ENCODE measurements at regions not wholly inside any gene's neighbourhood (a gene's known extent, or its start where the extent isn't known, plus 50 kb on each side); places are given as distances from the start of the nearest gene placed in this dataset.

DNA sequence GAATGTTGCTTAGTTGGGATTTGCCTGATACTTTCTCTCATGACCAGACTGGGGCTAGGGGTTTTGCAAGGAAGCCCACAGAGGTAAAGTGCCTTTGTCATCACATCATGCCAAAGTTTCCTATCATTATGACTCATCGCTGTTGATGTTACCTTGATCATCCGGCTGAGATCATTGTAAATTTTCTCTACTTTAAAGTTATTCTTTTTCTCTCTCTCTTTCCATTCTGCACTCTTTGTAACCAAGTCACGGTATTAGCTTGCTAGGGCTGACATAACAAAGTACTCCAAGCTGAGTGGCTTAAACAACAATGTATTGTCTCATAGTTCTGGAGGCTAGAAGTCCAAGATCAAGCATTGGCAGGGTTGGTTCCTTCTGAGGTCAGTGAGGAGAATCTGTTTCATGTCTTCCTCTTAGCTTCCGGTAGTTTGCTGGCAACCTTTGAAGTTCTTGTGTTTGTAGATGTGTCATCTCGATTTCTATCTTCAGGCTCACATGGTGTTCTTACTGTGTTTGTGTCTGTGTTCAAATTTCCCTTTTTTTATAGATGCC, 113.0 kb downstream of the DTHD1 start:
- no peak for DNase-seq

DNA sequence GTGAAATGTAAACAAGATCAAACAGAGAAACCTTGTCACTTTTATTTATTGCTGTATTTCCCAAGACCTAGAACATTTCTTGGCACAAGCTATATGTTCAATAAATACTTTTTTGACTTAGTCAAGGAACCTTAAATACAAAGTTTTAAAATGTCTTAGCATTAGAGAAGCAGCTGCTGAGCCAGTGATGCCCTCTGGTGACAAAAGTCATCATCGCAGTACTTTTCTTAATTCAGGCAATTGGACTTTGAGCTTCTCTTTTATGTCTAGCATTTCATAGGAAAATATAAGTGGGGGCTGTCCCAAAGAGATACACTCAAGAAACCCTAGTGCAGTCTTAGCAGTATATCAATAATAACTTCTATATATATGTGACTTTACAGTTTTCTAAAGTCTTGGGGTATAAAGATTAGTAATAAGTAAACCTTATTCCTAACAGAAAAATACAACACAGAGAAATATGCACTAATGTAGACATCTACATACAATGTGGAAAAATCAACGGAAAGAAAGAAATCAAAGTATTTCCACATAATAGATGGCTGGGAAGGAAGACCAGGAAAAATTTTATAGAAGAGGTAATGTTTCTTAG, 118.4 kb downstream of the DTHD1 start:
- DNase-seq: peak; percentile 16

DNA sequence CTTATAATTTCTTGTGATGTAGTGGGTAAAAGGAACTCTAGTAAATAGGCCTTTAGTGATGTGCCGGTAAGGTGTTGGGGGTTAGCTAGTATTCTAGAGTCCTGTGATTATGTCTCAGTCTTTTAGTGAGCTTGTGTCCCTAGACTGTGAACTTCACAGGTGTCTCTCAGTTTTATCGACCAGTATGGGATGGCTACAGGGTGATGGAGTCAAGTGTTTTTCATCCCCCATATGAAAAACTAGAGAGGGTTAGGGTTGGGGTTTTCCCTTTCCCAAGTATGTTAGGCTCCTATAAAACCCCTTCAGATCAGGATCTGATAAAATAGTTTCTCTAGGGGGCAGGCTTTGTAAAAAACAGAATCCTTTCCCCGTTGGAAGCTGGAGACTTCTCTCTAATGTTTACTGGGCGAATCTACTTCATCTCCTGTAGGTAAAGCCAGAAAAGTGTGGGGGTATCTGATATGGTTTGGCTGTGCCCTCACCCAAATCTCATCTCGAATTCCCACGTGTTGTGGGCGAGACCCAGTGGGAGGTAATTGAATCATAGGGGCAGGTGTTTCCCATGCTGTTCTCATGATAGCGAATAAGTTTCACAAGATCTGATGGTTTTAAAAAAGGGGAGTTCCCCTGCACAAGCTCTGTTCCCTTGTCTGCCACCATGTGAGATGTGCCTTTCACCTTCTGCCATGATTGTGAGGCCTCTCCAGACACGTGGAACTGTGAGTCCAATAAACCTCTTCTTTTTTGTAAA, 120.8 kb downstream of the DTHD1 start:
- DNase-seq: no peak

DNA sequence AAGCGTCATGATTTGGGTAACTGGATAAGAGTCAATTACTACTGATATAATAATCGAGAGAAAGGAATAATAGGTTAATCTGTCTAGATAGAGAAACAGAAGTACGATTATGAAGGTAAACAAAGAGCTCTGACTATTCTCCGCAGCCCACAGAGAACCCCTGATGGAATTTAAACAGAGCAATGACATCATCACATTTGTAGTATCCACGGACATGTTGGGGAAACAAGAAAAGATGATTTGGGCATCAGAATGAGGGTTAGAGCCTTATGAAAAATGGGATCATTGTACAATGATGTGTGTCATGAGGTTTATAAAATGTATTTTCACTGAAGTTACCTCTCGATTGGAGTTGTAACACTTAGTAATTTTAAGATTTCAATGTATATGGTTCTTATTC, 129.9 kb downstream of the DTHD1 start:
- no peak for DNase-seq

GRCh38 chr4:36414248-36414647, 132.8 kb downstream of the DTHD1 start:
- peak; percentile 18 for DNase-seq

GRCh38 chr4:36417146-36417545, 135.7 kb downstream of the DTHD1 start:
- DNase-seq: no peak

DNA sequence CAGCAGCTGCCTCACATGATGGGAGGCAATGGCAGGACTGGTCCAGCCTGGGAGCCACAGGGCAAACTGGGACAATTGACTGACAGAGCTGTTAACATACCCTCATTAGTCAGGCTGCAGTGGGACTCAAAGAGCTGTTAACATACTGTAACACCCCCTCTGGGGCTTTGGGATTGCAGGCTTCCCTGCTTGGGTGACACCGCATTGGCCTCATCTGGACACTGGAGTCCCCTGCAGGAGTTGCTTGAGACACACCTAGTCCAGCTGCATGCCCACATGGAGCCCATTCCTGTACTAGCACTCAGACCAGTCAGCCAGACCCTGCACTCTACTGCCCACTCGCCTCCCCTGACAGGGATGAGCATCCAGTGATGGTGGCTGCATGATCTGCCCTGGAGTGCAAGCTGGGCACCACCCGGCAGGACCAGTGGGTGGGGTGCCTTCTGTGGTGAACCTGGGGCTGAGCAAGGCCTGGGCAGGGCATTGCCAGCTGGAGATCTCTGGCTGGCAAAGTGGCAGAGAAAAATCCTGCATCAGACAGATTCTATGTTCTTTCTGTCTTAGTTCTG, 138.8 kb downstream of the DTHD1 start:
- DNase-seq: no peak

- DNase-seq: no peak
These were observed 141.2 kb downstream of the DTHD1 start for GRCh38 chr4:36422607-36423006.

GRCh38 chr4:36426741-36427140, 145.3 kb downstream of the DTHD1 start:
- no peak for DNase-seq

DNA sequence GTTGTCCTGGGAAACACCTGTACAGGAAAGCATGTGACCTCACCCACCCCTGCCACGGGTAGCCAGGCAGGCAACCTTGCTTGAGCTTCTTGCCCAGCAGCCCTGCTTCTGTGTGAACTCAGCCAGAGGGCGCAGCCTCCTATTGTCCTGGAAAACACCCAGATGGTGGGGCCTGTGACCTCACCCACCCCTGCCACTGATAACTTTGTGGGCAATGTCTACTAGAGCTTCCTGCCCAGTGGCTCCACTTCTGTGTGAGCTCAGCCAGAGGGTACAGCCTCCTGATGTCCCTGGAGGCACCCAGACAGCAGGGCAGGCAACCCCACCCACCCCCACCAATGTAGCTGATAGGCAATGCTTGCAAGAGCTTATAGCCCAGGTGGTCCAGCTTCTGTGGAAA, 146.3 kb downstream of the DTHD1 start:
- no peak for DNase-seq

DNA sequence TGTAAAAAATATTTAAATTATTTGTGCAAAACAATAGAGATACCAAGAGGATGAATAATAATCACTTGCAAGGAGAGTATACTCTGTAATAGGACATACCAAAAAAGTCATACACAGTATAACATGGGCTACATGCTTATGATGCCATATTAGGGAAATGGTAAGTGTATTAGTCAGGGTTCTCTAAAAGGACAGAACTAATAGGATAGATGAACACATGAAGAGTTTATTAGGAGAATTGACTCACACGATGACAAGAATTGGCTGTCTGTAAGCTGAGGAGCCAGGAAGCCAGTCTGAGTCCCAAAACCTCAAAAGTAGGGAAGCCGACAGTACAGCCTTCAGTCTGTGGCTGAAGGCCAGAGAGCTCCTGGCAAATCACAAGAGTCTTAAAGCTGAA, 151.2 kb downstream of the DTHD1 start:
- no peak for DNase-seq

- no peak for DNase-seq
These were observed 158.1 kb downstream of the DTHD1 start for GRCh38 chr4:36439556-36439955.

DNA sequence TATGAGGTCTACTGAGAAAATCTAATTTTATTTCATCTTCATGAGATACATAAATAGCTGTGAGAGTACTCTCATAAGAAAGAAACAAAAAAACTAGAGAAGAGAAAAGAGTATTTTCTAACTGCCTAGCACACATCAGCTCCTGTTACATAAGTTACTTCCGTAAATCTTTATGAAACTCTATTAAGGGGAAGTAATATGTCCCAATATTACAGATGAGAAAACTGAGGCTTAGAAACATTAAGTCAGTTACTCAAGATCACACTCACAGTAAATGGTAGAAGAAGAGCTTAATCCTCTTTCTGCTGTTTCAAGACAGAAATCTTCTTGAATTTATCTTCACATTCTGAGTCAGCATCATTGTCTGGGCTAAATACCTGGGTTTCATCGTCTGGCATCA, 164.1 kb downstream of the DTHD1 start:
- no peak for DNase-seq

DNA sequence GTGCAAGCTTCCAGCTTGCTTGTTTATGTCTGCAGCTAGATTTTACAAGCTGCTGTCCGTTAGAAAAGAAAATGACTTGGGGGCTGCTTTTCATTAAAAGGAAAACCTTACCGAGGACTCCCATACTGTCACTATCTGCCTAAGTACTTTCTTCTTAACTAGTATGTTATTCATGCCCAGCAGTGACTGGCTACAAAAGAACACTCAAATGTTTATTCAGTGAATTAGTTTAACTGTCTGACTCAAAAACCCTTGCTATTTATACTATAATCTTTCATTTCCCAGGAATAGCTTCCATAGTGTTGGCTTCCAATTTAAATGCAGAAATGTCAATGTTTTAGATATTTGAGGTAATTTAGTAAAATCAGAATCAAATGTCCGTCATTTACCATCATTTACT, 164.9 kb downstream of the DTHD1 start:
- DNase-seq: no peak

DNA sequence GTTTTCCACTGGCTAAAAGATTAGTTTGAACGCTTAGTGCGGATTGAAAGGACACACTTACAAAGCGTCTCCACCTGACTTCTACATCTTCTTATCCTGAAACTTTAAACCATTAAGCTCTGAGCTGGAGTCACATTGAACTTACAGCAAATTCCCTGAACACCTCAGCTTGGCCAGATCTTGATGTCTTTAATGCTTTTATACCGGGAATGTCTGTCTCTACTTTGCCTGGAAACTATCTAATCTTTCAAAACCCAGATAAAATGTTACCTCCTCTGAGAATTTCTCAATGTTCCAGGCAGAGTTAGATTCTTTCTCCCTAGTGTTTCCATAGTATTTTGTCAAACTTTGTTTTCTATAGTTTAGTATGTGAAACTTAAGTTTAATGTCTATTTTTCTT, 179.9 kb downstream of the DTHD1 start:
- no peak for DNase-seq

DNA sequence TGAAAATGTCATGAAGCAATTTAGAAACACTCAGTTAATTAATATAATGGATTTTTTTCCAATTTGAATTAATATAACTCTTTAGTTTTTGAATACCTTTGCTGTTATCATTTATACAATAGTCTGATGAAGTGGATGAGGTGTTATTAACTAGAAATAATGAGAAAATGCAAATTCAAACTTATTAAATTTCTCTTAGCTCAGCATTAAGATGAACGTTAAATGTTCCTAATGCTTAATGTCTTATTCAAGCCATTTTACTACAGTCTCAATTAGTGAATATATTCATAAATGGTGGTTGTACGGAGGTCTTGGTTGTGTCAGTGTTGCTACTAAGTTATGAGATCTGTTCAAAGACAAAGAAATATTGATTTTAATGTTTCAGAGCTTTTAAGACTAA, 186.3 kb downstream of the DTHD1 start:
- no peak for DNase-seq

- no peak for DNase-seq
These were observed 190.5 kb downstream of the DTHD1 start for GRCh38 chr4:36471903-36472302.

DNA sequence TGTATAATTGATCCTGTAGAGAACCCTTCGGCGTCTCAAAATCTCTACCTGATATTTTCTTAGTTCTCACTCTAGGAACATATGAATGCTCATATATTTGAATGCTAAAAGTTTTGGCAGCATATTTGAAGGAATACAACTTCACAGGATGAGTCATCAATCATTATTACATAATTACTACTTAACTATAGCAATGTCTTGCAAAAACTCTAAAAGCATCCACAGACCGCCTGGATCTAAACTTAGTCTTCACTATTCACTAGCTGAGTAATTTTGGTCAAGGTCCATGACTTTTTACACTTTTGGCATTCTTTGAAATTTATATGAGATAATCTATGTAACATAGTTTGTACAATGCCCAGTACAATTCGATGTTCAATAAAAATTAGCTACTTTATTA, 194.7 kb downstream of the DTHD1 start:
- no peak for DNase-seq

- DNase-seq: no peak
These were observed 196.4 kb downstream of the DTHD1 start for GRCh38 chr4:36477861-36478260.

- DNase-seq: no peak
These were observed 204.5 kb downstream of the DTHD1 start for GRCh38 chr4:36485885-36486284.

GRCh38 chr4:36489798-36490197, 208.4 kb downstream of the DTHD1 start:
- no peak for DNase-seq

- DNase-seq: no peak
These were observed 210.6 kb downstream of the DTHD1 start for GRCh38 chr4:36492041-36492440.

DNA sequence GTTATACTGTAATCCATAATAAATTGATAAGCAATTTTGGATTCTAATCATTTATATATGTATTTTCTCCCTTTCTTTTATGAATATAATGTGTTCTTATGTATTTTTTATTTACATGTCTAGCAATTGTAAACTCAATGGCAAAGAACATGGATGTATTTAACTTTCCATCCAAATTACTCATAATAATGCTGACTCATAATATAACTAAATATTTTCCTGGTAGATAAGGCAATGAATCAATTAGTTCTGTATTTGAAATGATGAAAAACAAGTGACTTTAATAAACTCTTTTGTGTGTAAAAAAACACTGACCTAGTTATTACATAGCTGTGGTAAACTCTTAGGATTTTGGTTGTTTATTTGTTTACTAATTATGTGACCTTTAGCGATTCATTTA, 211.2 kb downstream of the DTHD1 start:
- no peak for DNase-seq

DNA sequence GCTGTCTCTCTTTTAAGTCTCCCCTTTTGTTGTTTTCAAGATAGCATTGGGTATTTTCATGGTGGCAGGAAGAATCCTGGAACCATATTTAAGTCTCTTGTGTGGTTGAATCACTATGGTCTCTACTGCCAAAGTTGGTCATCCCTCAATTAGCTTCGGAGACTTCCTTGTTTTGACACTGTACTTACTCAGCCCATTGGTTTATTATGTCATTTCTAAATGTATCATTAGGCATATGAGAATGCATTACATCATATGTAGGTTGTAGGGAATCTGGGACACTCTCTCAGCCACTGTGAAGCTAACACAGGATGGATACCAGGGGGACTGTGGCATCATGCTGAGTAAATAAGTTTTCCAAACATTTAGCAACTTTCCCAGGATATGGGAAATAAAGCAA, 211.8 kb downstream of the DTHD1 start:
- no peak for DNase-seq
